Calu3 (cell line): ENCODE measurements at regions not wholly inside any gene's neighbourhood (a gene's known extent, or its start where the extent isn't known, plus 50 kb on each side); places are given as distances from the start of the nearest gene placed in this dataset.

ENCODE experiments used
- BruUV-seq: library from RNA; stranded (reverse); fragments of 400-500 nt; replicated peaks from 2 replicates; lab custom pipeline; 2021; lab: Mats Ljungman, UMichigan
- CTCF ChIA-PET: fragments of 300-600 bp; sonication (Branson Sonifier 250); formaldehyde crosslinking; loops from one replicate; lab custom pipeline; 2022; ENCODE audit warnings: antibody characterized with exemption; lab: Charles Lee
- DNase-seq: peaks from one replicate; pipeline ENCODE4 v3.0.0; 2022
- H3K27ac Mint-ChIP-seq: one replicate; pipeline ENCODE4 v1.8.0; 2022; ENCODE audit warnings: mixed read lengths; ENCODE audit not compliant: unreplicated experiment
- H3K27me3 Mint-ChIP-seq: one replicate; pipeline ENCODE4 v1.8.0; 2022; ENCODE audit warnings: mixed read lengths; ENCODE audit not compliant: unreplicated experiment
- H3K36me3 Mint-ChIP-seq: one replicate; pipeline ENCODE4 v1.8.0; 2022; ENCODE audit warnings: mild to moderate bottlenecking, moderate library complexity, mixed read lengths; ENCODE audit not compliant: insufficient read depth, unreplicated experiment
- H3K4me1 Mint-ChIP-seq: one replicate; pipeline ENCODE4 v1.8.0; 2022; ENCODE audit warnings: mild to moderate bottlenecking, low read depth, mixed read lengths; ENCODE audit not compliant: unreplicated experiment
- H3K4me3 Mint-ChIP-seq: one replicate; pipeline ENCODE4 v1.8.0; 2022; ENCODE audit warnings: mild to moderate bottlenecking, low read depth, moderate library complexity, mixed read lengths; ENCODE audit not compliant: unreplicated experiment
- H3K9me3 Mint-ChIP-seq: one replicate; pipeline ENCODE4 v1.8.0; 2022; ENCODE audit warnings: low read depth, mixed read lengths; ENCODE audit not compliant: unreplicated experiment
- intact Hi-C: fragments of 100-400 bp; cut with micrococcal nuclease; formaldehyde crosslinking; loops from one replicate; pipeline ENCODE4 v1.10.0; 2022; ENCODE audit not compliant: unreplicated experiment
- TF ChIP-seq, protein P1 (sequence below): fragments of 200-600 bp; IDR thresholded peaks from one replicate; pipeline ENCODE4 v1.8.0; 2022; ENCODE audit warnings: antibody characterized with exemption; ENCODE audit not compliant: unreplicated experiment

DNA sequence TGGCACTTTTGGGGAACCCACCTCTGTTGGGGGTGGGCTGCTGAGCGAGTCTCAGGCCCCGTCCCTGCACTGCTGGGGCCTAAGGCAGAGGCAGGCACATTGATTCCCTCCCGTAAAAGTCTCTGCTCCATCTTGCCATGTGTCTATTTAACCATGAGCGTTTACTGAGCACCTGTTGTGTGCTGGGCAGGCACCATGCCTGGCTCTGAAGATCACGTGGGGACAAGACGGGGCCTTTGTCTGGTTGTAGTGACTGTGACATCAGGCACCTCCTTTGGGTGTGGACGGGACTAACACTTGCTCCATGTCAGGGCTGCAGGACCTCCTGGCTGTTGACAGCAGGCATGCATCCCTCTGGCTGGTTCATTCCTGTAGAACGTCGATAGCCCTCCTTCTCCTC is 204.7 kb upstream of the CIBAR2 start:
- Mint-ChIP-seq H3K27ac (no peak overlapping the region), H3K4me3 (no peak overlapping the region), H3K4me1 (no peaks in the 10 kb centered on the region), H3K36me3 (no peaks in the 10 kb centered on the region), H3K27me3 (peaks cover 78% of the 10 kb centered on the region), H3K9me3 (no peaks in the 10 kb centered on the region)
- BruUV-seq = no TSS peak
- intact Hi-C loops = no loop called here
- DNase-seq = no peak
- TF ChIP-seq, protein P1, sequence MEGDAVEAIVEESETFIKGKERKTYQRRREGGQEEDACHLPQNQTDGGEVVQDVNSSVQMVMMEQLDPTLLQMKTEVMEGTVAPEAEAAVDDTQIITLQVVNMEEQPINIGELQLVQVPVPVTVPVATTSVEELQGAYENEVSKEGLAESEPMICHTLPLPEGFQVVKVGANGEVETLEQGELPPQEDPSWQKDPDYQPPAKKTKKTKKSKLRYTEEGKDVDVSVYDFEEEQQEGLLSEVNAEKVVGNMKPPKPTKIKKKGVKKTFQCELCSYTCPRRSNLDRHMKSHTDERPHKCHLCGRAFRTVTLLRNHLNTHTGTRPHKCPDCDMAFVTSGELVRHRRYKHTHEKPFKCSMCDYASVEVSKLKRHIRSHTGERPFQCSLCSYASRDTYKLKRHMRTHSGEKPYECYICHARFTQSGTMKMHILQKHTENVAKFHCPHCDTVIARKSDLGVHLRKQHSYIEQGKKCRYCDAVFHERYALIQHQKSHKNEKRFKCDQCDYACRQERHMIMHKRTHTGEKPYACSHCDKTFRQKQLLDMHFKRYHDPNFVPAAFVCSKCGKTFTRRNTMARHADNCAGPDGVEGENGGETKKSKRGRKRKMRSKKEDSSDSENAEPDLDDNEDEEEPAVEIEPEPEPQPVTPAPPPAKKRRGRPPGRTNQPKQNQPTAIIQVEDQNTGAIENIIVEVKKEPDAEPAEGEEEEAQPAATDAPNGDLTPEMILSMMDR = no peak
- CTCF ChIA-PET = no interaction called here

DNA sequence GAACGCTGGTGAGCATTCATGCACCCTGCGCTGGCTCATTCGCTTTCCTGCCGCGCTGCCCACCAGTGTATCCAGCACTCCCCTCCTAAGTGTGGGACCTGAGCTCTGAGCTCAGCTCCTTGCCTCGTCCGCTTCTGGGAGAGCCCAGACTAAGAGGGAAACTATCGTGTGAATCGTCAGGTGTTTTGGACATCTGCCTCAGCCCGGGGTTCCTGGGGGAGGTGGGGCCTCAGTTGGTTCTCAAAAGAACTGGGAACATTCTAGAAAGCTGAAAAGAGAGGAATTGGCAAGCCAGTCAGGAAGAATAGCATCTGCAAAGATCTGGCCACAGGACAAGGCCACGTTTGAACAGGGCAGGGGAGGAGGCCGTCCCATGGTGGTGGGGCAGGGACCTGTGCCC is 205.4 kb upstream of the CIBAR2 start:
- no peak overlapping the region for H3K4me3 Mint-ChIP-seq
- CTCF ChIA-PET = no interaction called here
- no TSS peak for BruUV-seq
- no peak for DNase-seq
- H3K4me1 Mint-ChIP-seq = no peaks in the 10 kb centered on the region
- no peak overlapping the region for H3K27ac Mint-ChIP-seq
- TF ChIP-seq, protein P1 = no peak
- intact Hi-C loops = no loop called here
- H3K27me3 Mint-ChIP-seq = peaks cover 71% of the 10 kb centered on the region
- no peaks in the 10 kb centered on the region for H3K36me3 Mint-ChIP-seq
- H3K9me3 Mint-ChIP-seq = no peaks in the 10 kb centered on the region

DNA sequence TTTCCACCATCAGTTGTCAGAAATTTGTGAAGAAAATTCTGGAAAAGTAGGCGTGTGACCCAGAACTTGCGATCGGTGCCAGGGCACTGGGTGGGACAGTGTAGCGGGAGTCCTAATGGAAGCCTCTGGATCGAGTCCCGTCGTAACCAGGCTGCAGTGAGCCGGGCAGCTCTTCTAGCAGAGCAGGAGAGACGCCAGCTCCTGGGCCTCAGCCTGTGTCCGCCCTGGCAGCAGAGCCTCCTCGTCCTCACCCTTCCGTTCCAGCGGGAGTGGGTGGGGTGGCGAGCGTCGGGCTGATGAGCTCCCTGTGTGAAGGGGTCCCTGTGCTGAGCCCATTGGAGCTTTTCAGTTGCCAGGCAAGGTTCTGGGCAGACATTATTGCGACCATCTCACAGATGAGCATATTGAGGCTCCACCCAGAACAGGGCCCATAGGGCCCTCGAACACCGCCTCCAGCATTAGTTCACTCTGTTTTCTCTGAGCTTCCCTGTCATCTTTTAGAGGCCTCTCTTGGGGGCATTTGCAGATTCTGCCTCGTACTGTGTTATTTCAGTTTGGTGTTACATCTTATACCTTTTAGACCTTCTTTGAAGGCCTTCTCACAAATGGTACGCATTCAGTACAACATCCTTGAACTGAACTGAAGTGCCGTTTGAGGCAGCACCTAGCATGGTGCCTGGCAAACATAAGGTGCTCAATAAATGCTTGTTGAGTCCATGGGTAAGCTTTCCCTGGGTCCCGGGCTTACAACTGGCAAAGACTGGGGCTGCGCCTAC is 207.1 kb upstream of the CIBAR2 start:
- no peak for DNase-seq
- no TSS peak for BruUV-seq
- intact Hi-C loops = no loop called here
- Mint-ChIP-seq H3K9me3 (no peaks in the 10 kb centered on the region), H3K4me3 (no peak overlapping the region), H3K27me3 (peaks cover 66% of the 10 kb centered on the region), H3K36me3 (no peaks in the 10 kb centered on the region), H3K4me1 (no peaks in the 10 kb centered on the region), H3K27ac (no peak overlapping the region)
- TF ChIP-seq, protein P1 = no peak
- CTCF ChIA-PET = interaction anchor here (1.1 kb wide), 1 partner anchor 11 kb away, joined by 3 read pairs; no protein-coding TSS in a partner anchor

DNA sequence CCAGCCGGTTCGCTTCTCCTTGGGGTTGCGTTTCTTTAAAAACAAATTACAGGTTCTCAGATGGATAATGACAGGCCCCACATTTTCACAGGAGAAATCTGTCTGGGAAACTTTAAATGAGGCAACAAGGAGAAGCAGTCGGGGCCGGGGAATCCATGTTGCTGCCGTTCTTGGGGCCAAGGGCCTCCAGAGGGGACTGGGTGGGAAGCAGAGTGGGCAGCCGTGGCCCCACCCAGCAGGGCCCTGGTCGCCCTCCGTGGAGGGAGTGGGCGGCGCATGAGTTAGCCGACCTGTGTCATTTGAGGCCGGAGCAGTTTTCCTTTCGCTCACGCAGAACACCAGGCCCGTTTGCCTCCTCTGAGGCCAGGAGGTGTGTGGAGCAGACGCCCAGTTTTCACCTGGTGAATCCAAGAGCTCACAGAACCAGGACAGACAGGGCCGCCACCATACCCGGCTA is 207.7 kb upstream of the CIBAR2 start:
- H3K9me3 Mint-ChIP-seq = no peaks in the 10 kb centered on the region
- no peak overlapping the region for H3K27ac Mint-ChIP-seq
- DNase-seq = no peak
- TF ChIP-seq, protein P1 = no peak
- H3K4me3 Mint-ChIP-seq = no peak overlapping the region
- BruUV-seq = no TSS peak
- peaks cover 66% of the 10 kb centered on the region for H3K27me3 Mint-ChIP-seq
- CTCF ChIA-PET = interaction anchor here (1.1 kb wide), 1 partner anchor 11 kb away, joined by 3 read pairs; no protein-coding TSS in a partner anchor
- no peaks in the 10 kb centered on the region for H3K36me3 Mint-ChIP-seq
- intact Hi-C loops = no loop called here
- no peaks in the 10 kb centered on the region for H3K4me1 Mint-ChIP-seq
